HG02798 (cell line): ENCODE measurements at regions not wholly inside any gene's neighbourhood (a gene's known extent, or its start where the extent isn't known, plus 50 kb on each side); places are given as distances from the start of the nearest gene placed in this dataset.
A peak's percentile ranks its signal among the peaks of the same experiment; 100 is the strongest.

Experiments used
- ATAC-seq: cut with Tn5 transposase; IDR thresholded peaks from one replicate; pipeline ENCODE4 v1.9.1; 2021; ENCODE audit warnings: mild to moderate bottlenecking; ENCODE audit not compliant: unreplicated experiment, poor library complexity

DNA sequence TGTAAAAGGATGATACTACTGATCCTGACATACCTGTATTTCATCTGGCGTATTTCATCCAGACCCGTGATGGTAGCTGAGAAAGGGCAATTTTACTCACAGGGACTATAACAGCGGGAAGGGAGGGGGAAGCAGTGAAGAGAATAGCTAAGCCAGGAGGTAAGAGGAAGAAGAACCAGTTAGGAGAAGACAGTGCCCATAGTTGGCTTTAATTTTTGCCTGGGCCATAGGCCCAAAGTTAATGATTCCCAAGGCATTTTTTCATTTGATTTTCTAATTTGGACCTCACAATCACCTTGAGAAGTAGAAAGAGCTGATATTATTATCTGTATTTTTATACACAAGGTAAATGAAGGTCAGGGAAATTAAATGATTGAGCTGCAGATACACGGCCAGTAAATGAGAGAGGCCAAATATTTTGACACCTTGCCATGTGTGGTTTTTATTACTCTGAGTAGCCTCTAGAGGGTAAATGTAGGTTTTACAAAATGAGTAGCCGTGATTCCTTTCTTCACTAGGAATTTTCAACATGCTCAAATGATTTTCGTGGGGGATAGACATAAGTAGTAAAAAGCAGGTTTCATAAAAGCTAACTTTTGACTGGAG lies 382.2 kb downstream of the FUT8 start:
- no peak for ATAC-seq

DNA sequence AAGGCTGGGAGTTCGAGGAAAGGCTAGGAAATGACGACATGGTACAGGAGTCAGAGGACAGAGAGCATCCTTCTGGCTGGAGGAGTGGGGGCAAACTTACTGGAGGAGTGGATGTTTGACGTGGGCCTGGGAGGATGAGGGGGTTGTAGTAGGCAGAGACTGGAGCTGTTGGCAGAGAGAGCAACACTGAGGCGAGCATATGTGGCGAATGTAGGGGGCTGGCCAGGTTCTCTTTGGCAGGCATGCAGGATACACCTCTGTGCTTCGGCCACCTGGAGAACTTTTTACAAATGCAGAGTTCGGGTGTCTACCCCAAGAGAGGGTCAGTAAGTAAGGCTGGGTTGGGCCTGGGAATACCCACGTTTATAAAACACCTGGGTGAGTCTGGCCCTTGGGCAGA lies 385.7 kb downstream of the FUT8 start:
- ATAC-seq = no peak

DNA sequence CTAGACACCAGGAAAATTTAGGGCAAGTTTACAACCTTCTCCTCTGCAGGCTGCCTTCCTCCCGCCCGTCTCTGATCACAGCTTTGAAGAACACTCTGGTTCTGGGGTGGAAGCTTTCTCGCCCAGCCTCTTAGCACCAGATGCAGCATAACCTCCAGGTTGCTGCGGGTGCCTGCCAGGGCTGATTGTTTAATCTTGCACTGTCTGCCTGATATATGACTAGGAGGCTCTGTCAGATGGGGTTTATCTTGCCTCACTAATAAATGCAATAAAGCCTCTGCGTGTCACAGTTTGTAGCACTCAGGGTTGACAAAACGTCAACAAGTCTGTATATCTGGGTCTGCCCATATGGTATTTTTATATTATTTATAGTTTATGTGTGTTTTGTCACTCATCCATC lies 388.2 kb downstream of the FUT8 start:
- ATAC-seq = no peak

DNA sequence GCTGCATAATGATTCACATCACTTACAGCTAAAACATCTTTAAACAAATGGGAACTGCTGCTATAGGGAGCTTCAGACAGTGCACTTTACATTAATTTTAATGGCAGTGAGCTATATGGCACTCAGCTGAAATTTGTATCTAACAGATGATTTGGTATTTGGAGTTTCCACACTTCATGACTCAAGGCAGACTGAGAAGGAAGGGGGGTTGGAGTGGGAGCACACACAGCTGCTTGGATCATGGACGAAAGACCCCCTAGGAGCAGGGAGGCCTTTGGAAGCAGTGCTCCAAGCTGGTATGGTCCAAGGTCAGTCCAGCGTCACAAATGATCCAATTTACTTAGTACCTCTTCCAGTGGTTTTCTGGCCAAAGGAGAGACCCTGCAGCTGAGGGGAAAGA lies 389.7 kb downstream of the FUT8 start:
- ATAC-seq = no peak

DNA sequence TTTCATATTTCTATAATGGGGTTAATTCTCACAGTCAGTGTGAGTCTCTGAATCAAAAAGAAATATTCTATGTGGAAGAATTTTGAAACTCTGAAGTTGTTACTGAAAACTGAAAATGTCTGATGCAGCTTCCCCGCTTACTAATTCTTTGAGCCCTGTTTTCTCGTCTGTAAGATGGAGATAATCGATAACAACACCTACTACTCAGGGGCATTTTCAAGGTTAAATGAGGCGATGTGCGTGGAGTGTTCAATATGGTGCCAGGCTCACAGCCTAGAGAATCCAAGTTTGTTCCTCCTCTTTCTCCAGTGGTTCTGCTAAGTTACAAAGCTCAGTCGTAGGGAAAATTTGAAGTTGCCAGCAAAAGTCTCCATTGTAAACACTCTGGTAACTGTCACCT lies 391.4 kb downstream of the FUT8 start:
- no peak for ATAC-seq

DNA sequence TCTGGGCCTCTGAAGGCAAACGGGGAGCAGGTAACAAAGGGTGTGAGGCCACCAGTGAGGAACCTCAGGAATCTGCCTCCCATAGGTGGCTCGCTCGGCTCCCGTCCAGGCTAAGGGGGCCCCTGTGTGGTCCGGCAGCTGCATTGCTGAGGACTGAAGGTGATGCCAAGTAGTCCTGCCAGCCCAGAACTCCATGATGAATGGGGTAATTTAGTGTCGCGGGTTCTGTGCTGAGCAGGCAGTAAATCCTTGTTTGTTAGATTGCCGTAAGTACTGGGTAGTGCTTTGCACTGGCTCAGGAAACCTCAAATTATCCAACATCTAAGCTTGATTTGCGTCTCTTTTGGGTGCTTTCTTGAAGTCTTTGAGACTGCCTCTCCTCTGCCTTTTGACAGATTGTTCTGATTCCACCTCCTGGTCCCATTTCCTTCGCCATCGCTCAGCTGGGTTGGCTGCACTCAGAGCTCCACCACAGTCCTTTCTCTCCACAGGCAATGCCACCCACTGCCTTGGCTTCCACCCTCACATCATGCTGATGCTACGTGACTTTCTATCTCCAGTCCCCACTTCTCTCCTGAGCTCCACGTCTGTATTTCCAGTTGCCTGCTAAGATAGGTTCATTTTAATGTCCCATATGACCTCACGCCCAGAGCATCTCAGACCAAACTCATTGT lies 392.0 kb downstream of the FUT8 start:
- no peak for ATAC-seq

GRCh38 chr14:65805113-65805473 lies 392.6 kb downstream of the FUT8 start:
- ATAC-seq = no peak

GRCh38 chr14:65808390-65808789 lies 395.9 kb downstream of the FUT8 start:
- ATAC-seq = no peak

DNA sequence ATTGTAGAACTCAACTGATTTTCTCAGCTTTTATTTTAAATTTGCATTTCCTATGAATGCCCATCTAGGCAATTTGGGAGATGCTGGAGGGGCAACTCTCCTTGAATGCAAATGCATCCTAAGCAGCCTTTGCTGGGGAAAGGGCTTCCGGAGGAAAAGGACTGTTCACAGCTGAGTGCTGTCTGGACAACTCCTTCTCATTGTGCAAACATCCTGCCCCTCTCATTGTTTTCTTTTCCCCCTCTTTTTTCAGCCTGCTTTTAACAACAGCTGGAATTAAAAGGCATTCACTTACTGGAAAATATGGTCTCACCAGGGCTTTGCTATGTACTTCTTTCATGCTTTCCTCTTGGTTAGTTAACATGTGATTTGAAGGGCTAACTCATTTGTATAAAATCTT lies 397.8 kb downstream of the FUT8 start:
- ATAC-seq = no peak

GRCh38 chr14:65813760-65814384 lies 401.3 kb downstream of the FUT8 start:
- ATAC-seq = no peak

DNA sequence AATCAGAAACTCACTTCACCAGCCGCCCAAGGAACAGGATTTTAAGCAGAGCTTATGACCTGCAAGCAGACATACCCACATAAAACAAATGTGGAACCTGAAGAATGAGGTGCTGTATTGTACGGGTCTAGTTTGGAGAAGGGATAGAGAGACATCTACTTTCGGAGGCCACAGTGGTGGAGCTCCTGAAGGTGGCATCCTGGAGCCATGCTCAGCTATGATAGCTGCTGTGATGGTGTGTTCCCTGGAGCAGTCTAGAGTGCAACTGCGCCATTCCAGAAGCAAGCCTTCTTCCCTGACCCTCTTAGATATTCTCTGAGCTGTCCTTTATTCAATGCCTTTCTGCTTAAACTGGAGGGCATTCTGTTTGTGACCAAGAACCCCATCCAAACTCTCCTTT lies 402.6 kb downstream of the FUT8 start:
- no peak for ATAC-seq

DNA sequence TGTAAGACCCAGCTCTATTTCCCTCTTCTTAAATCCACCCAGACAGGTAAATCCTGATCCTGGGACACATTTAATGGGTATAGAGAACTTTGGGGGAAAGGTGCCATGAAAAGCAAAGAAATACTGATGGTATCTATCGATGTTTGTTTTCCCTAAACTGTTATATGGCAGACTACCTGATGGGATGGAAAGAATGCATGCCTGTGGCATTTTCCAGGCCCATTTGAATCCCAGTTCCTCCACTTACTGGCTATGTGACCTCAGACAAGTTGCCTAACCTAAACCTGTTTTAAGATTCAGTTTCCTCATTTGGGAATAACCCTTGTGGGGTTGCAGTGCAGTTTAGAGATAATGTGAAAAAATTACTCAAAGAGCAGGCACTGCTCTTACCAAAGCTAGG lies 404.5 kb downstream of the FUT8 start:
- no peak for ATAC-seq

GRCh38 chr14:65819569-65819968 lies 407.0 kb downstream of the FUT8 start:
- no peak for ATAC-seq

GRCh38 chr14:65821224-65821753 lies 408.8 kb downstream of the FUT8 start:
- no peak for ATAC-seq

GRCh38 chr14:65824285-65824977 lies 411.9 kb downstream of the FUT8 start:
- peak; percentile 87 for ATAC-seq

- ATAC-seq = no peak
These were observed 412.4 kb downstream of the FUT8 start for GRCh38 chr14:65824978-65825299.

DNA sequence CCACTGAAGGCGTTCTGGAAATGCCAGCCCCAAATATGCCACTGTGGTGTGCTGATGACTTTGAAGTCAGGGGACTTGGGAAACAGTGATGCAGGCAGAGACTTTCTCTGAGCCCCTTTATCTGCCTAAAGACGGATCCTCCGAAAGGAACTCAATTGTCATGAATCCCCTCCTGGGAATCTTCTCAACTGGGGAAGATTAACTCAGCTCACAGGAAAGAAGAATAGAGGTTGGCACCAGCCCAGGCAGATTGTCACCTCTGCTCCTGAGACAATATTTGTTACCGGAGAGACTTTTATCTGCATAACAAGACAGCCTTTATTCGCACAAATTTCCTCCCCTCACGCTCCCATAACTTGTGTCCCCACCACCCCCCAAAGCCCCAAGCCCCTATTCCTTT lies 414.4 kb downstream of the FUT8 start:
- ATAC-seq = no peak

- ATAC-seq = no peak
These were observed 415.0 kb downstream of the FUT8 start for GRCh38 chr14:65827520-65827919.

- ATAC-seq = no peak
These were observed 415.9 kb downstream of the FUT8 start for GRCh38 chr14:65828396-65828795.

DNA sequence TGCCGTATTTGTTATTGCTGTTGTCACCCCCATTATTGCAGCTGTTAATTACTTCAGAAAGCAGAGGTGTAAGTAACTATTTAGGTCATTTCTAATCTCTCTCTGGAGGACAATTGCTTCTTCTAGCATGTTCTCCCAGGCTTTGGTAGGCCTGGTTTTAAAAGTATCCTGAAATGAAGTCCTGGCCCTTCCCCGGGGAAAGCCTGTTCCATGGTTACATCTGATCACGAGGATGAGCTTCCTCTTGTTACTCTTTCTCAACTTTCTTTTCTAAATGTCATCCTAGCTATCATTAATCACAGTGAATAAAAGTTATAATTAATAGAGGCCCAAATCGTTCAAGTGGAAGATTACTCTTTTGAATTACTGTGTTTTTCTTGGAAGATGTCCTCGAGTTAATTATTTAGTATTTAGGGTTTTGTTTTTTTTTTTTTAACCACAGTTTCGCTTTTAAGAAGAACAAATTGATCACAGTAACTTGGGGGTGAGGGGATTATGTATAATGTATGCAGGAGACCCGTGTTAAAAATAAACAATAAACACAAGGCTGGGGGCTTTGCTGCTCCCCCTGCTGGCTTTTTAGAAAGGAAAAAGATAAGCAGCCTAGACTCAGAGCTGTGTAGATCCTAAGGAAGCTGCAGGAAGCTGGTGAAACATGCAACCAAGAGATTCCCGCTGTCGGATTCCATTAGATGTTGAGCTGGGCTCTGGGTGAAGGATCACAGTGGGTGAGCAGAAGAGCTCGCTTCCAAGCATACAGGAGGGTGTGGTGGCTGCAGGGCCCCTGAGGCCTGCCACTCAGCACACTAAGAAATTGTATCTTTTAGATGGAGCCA lies 420.1 kb downstream of the FUT8 start:
- ATAC-seq = no peak
